Lower leg skin (tissue), 3 donors: ENCODE measurements at regions not wholly inside any gene's neighbourhood (a gene's known extent, or its start where the extent isn't known, plus 50 kb on each side); places are given as distances from the start of the nearest gene placed in this dataset.
"Not testable (repeated sequence)": the region's sequence is repeated elsewhere in the genome, so short reads cannot be mapped to it uniquely, and the experiment has no call there.

ENCODE experiments used
- POLR2A ChIP-seq, 2 donors: fragments of 450-650 bp; IDR thresholded peaks; one replicate each; pipeline ENCODE4 v1.6.1; 2016 to 2017; ENCODE audit warnings: antibody characterized with exemption in 2 of 2, mild to moderate bottlenecking in 1 of 2, moderate library complexity in 1 of 2
- TF ChIP-seq, protein P1 (sequence below), 3 donors: fragments of 450-650 bp; IDR thresholded peaks; one replicate each; pipeline ENCODE4 v1.5.1; 2016; ENCODE audit warnings: antibody characterized with exemption in 3 of 3, mild to moderate bottlenecking in 3 of 3, moderate library complexity in 2 of 3

DNA sequence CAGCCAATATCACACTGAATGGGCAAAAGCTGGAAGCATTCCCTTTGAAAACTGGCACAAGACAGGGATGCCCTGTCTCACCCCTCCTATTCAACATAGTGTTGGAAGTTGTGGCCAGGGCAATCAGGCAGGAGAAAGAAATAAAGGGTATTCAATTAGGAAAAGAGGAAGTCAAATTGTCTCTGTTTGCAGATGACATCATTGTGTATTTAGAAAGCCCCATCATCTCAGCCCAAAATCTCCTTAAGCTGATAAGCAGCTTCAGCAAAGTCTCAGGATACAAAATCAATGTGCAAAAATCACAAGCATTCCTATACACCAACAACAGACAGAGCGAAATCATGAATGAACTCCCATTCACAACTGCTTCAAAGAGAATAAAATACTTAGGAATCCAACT, 223.2 kb downstream of the MEX3B start:
- TF ChIP-seq, protein P1, sequence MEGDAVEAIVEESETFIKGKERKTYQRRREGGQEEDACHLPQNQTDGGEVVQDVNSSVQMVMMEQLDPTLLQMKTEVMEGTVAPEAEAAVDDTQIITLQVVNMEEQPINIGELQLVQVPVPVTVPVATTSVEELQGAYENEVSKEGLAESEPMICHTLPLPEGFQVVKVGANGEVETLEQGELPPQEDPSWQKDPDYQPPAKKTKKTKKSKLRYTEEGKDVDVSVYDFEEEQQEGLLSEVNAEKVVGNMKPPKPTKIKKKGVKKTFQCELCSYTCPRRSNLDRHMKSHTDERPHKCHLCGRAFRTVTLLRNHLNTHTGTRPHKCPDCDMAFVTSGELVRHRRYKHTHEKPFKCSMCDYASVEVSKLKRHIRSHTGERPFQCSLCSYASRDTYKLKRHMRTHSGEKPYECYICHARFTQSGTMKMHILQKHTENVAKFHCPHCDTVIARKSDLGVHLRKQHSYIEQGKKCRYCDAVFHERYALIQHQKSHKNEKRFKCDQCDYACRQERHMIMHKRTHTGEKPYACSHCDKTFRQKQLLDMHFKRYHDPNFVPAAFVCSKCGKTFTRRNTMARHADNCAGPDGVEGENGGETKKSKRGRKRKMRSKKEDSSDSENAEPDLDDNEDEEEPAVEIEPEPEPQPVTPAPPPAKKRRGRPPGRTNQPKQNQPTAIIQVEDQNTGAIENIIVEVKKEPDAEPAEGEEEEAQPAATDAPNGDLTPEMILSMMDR (IDR thresholded peaks at IDR 0.05) = not testable (repeated sequence)
- not testable (repeated sequence) for TF ChIP-seq POLR2A (IDR thresholded peaks at IDR 0.05)
